HG03571 (cell line): ENCODE measurements at regions not wholly inside any gene's neighbourhood (a gene's known extent, or its start where the extent isn't known, plus 50 kb on each side); places are given as distances from the start of the nearest gene placed in this dataset.

Experiments
- ATAC-seq: cut with Tn5 transposase; IDR thresholded peaks from one replicate; pipeline ENCODE4 v1.9.1; 2021; ENCODE audit not compliant: unreplicated experiment

- ATAC-seq, result no peak
Measured at GRCh38 chr11:32316232-32316631, 119.1 kb downstream of the WT1 start.

GRCh38 chr11:32316858-32317642, 118.3 kb downstream of the WT1 start:
- no peak for ATAC-seq

- ATAC-seq, result no peak
Measured at GRCh38 chr11:32317643-32318042, 117.7 kb downstream of the WT1 start.

- ATAC-seq, result no peak
Measured at GRCh38 chr11:32318071-32319055, 117.0 kb downstream of the WT1 start.

GRCh38 chr11:32323814-32324130, 111.6 kb downstream of the WT1 start:
- ATAC-seq, result no peak

- ATAC-seq, result no peak
Measured at GRCh38 chr11:32325187-32325586, 110.2 kb downstream of the WT1 start.

GRCh38 chr11:32325725-32326124, 109.6 kb downstream of the WT1 start:
- ATAC-seq, result no peak

GRCh38 chr11:32326522-32326921, 108.8 kb downstream of the WT1 start:
- ATAC-seq, result no peak

GRCh38 chr11:32328392-32328791, 106.9 kb downstream of the WT1 start:
- no peak for ATAC-seq

- no peak for ATAC-seq
Measured at GRCh38 chr11:32331098-32331497, 104.2 kb downstream of the WT1 start.

GRCh38 chr11:32331792-32332191, 103.5 kb downstream of the WT1 start:
- no peak for ATAC-seq

GRCh38 chr11:32332990-32333319, 102.4 kb downstream of the WT1 start:
- ATAC-seq, result no peak

- no peak for ATAC-seq
Measured at GRCh38 chr11:32333320-32333991, 101.9 kb downstream of the WT1 start.

- no peak for ATAC-seq
Measured at GRCh38 chr11:32334822-32335221, 100.5 kb downstream of the WT1 start.
